Mesenchymal stem cell (in vitro differentiated cells and primary cell): ENCODE measurements at regions not wholly inside any gene's neighbourhood (a gene's known extent, or its start where the extent isn't known, plus 50 kb on each side); places are given as distances from the start of the nearest gene placed in this dataset.
"Not testable (repeated sequence)": the region's sequence is repeated elsewhere in the genome, so short reads cannot be mapped to it uniquely, and the experiment has no call there.

ENCODE experiments used
- DNase-seq: peaks from one replicate; pipeline ENCODE4 v3.0.0-alpha.2; 2013
- H2AFZ ChIP-seq: one replicate; pipeline ENCODE4 v1.6.1; 2013; ENCODE audit warnings: low read depth, mild to moderate bottlenecking, control low read depth, inconsistent platforms, low read length, moderate library complexity
- H2AK5ac ChIP-seq: 2 replicates; pipeline ENCODE4 v1.6.1; 2013; ENCODE audit warnings: low read length, moderate library complexity, mild to moderate bottlenecking, inconsistent platforms; ENCODE audit not compliant: severe bottlenecking
- H2BK120ac ChIP-seq: one replicate; pipeline ENCODE4 v1.6.1; 2013; ENCODE audit warnings: low read depth, mild to moderate bottlenecking, inconsistent platforms, low read length, moderate library complexity
- H2BK12ac ChIP-seq, 2 experiments: one replicate each; pipeline ENCODE4 v1.6.1; 2013; ENCODE audit warnings: inconsistent platforms in 2 of 2, low read length in 2 of 2, mild to moderate bottlenecking in 2 of 2, moderate library complexity in 2 of 2, control low read depth in 1 of 2
- H2BK15ac ChIP-seq: one replicate; pipeline ENCODE4 v1.6.1; 2013; ENCODE audit warnings: mild to moderate bottlenecking, low read depth, inconsistent platforms; ENCODE audit not compliant: poor library complexity, severe bottlenecking
- H2BK5ac ChIP-seq: 2 replicates; pipeline ENCODE4 v1.6.1; 2013; ENCODE audit warnings: low read depth, mild to moderate bottlenecking, low read length, control low read depth, inconsistent platforms; ENCODE audit not compliant: poor library complexity, severe bottlenecking
- H3K14ac ChIP-seq, 2 experiments: one replicate each; pipeline ENCODE4 v1.6.1; 2013; ENCODE audit warnings: inconsistent platforms in 2 of 2, low read length in 2 of 2, control low read depth in 1 of 2, mild to moderate bottlenecking in 1 of 2, moderate library complexity in 1 of 2
- H3K18ac ChIP-seq, 2 experiments: one replicate each; pipeline ENCODE4 v1.6.1; 2013; ENCODE audit warnings: inconsistent platforms in 2 of 2, low read length in 2 of 2, control low read depth in 1 of 2, low read depth in 1 of 2, mild to moderate bottlenecking in 1 of 2
- H3K23ac ChIP-seq, 2 experiments: one replicate each; pipeline ENCODE4 v1.6.1; 2013; ENCODE audit warnings: inconsistent platforms in 2 of 2, low read length in 2 of 2, mild to moderate bottlenecking in 2 of 2, moderate library complexity in 2 of 2, control low read depth in 1 of 2
- H3K27ac ChIP-seq: 2 replicates; pipeline ENCODE4 v1.5.1; 2013; ENCODE audit warnings: mild to moderate bottlenecking, moderate library complexity, low read length, control low read depth, inconsistent platforms; ENCODE audit not compliant: poor library complexity, severe bottlenecking
- H3K27me3 ChIP-seq, 2 experiments: 2 replicates each; pipeline versions ENCODE4 v1.6.1 to v1.7.0; 2013; ENCODE audit warnings: low read length in 2 of 2, mild to moderate bottlenecking in 2 of 2, moderate library complexity in 2 of 2, control low read depth in 1 of 2, inconsistent platforms in 1 of 2; ENCODE audit not compliant: control insufficient read depth in 1 of 2, insufficient read depth in 1 of 2
- H3K36me3 ChIP-seq, 2 experiments: 2 replicates each; pipeline versions ENCODE4 v1.6.1 to v1.7.0; 2013; ENCODE audit warnings: low read length in 2 of 2, control low read depth in 1 of 2, inconsistent platforms in 1 of 2, low read depth in 1 of 2, mild to moderate bottlenecking in 1 of 2; ENCODE audit not compliant: insufficient read depth in 2 of 2, control insufficient read depth in 1 of 2
- H3K4ac ChIP-seq, 2 experiments: one replicate each; pipeline ENCODE4 v1.6.1; 2013; ENCODE audit warnings: inconsistent platforms in 2 of 2, low read length in 2 of 2, mild to moderate bottlenecking in 2 of 2, moderate library complexity in 2 of 2, control low read depth in 1 of 2, low read depth in 1 of 2
- H3K4me1 ChIP-seq: 2 replicates; pipeline ENCODE4 v1.6.1; 2013; ENCODE audit warnings: low read depth, low read length, control low read depth; ENCODE audit not compliant: control insufficient read depth, insufficient read depth
- H3K4me2 ChIP-seq: 2 replicates; pipeline ENCODE4 v1.6.1; 2013; ENCODE audit warnings: low read length, mild to moderate bottlenecking, inconsistent platforms; ENCODE audit not compliant: poor library complexity, severe bottlenecking
- H3K4me3 ChIP-seq, 2 experiments: 2 replicates each; pipeline versions ENCODE4 v1.5.1 to v1.7.0; 2013; ENCODE audit warnings: low read length in 2 of 2, mild to moderate bottlenecking in 2 of 2, control low read depth in 1 of 2, low read depth in 1 of 2; ENCODE audit not compliant: insufficient read depth in 1 of 2
- H3K79me1 ChIP-seq: replicated peaks from 2 replicates; pipeline ENCODE4 v1.6.1; 2013; ENCODE audit warnings: mild to moderate bottlenecking, control low read depth, low read length, inconsistent platforms; ENCODE audit not compliant: poor library complexity, severe bottlenecking
- H3K9ac ChIP-seq: 2 replicates; pipeline ENCODE4 v1.7.0; 2013; ENCODE audit warnings: mild to moderate bottlenecking, low read length, moderate library complexity
- H3K9me3 ChIP-seq: 2 replicates; pipeline ENCODE4 v1.7.0; 2013; ENCODE audit warnings: mild to moderate bottlenecking, low read length; ENCODE audit not compliant: control insufficient read depth
- H4K8ac ChIP-seq: one replicate; pipeline ENCODE4 v1.6.1; 2013; ENCODE audit warnings: inconsistent platforms, mild to moderate bottlenecking, low read length, moderate library complexity
- H4K91ac ChIP-seq: one replicate; pipeline ENCODE4 v1.6.1; 2013; ENCODE audit warnings: mild to moderate bottlenecking, low read length, inconsistent platforms
- WGBS: methylation state at CpG from one replicate; pipeline ENCODE4 v1.1.7; 2013; ENCODE audit warnings: mixed read lengths; 5-methylcytosine and 5-hydroxymethylcytosine counted together

- H3K4me2 ChIP-seq = no peak overlapping the region
- no peak overlapping the region for H3K27ac ChIP-seq
- no peak overlapping the region for H3K23ac ChIP-seq
- no peak overlapping the region for H2BK15ac ChIP-seq
- H2AFZ ChIP-seq = no peak overlapping the region
- no peak overlapping the region for H2BK12ac ChIP-seq
- DNase-seq = no peak
- no peak overlapping the region for H3K4ac ChIP-seq
- H2BK5ac ChIP-seq = no peak overlapping the region
- H3K79me1 ChIP-seq = no peaks in the 10 kb centered on the region
- H2BK120ac ChIP-seq = no peak overlapping the region
- no peak overlapping the region for H3K9ac ChIP-seq
- 65% methylated on average over 4 of the region's 7 CpGs for WGBS
- H3K27me3 ChIP-seq = peaks cover 12 to 19% of the 10 kb centered on the region in 2 experiments
- H3K14ac ChIP-seq = no peak overlapping the region
- H3K4me3 ChIP-seq = no peak overlapping the region
- H3K9me3 ChIP-seq = no peaks in the 10 kb centered on the region
- H4K8ac ChIP-seq = no peak overlapping the region
- H3K4me1 ChIP-seq = peaks cover 7% of the 10 kb centered on the region
- H3K18ac ChIP-seq = no peak overlapping the region
- H2AK5ac ChIP-seq = no peak overlapping the region
- no peak overlapping the region for H4K91ac ChIP-seq
- no peaks in the 10 kb centered on the region for H3K36me3 ChIP-seq
These were observed 206.2 kb downstream of the RTP5 start for GRCh38 chr2:242075696-242076095.

GRCh38 chr2:242076184-242076583, 206.7 kb downstream of the RTP5 start:
- H3K4me3 ChIP-seq, DNase-seq, H4K91ac ChIP-seq, H2BK12ac ChIP-seq, H3K36me3 ChIP-seq, H2AFZ ChIP-seq, H3K4me2 ChIP-seq, H2AK5ac ChIP-seq, H4K8ac ChIP-seq, H2BK120ac ChIP-seq, H3K4ac ChIP-seq, H3K79me1 ChIP-seq, H3K27ac ChIP-seq, H3K9me3 ChIP-seq, H3K23ac ChIP-seq, H2BK5ac ChIP-seq, H3K18ac ChIP-seq, H3K9ac ChIP-seq, H3K14ac ChIP-seq, H2BK15ac ChIP-seq, H3K4me1 ChIP-seq: not testable (repeated sequence)
- peaks cover 12 to 19% of the 10 kb centered on the region in 2 experiments for H3K27me3 ChIP-seq
- WGBS = 83% methylated on average over 4 of the region's 4 CpGs

GRCh38 chr2:242078426-242078825, 208.9 kb downstream of the RTP5 start:
- not testable (repeated sequence) for H3K4ac ChIP-seq, H4K8ac ChIP-seq, H3K79me1 ChIP-seq, H3K4me2 ChIP-seq, H2BK5ac ChIP-seq, H3K9ac ChIP-seq, H2AK5ac ChIP-seq, H3K23ac ChIP-seq, H3K36me3 ChIP-seq, H3K4me1 ChIP-seq, H2BK120ac ChIP-seq, H3K14ac ChIP-seq, H3K27ac ChIP-seq, H2AFZ ChIP-seq, H3K9me3 ChIP-seq, H2BK12ac ChIP-seq, H2BK15ac ChIP-seq, H3K4me3 ChIP-seq, DNase-seq, H3K18ac ChIP-seq, H4K91ac ChIP-seq
- peaks cover 5 to 13% of the 10 kb centered on the region in 2 experiments for H3K27me3 ChIP-seq
- 54% methylated on average over 2 of the region's 3 CpGs for WGBS

- not testable (repeated sequence) for H2AK5ac ChIP-seq, H3K27ac ChIP-seq
- WGBS = 83% methylated on average over 3 of the region's 7 CpGs
These were observed 210.3 kb downstream of the RTP5 start for GRCh38 chr2:242079792-242080191.

More at GRCh38 chr2:242079792-242080191, 210.3 kb downstream of the RTP5 start:
- not testable (repeated sequence) for DNase-seq, H3K23ac ChIP-seq, H3K14ac ChIP-seq, H2BK120ac ChIP-seq, H3K9me3 ChIP-seq, H3K79me1 ChIP-seq, H2AFZ ChIP-seq, H3K4me2 ChIP-seq, H2BK12ac ChIP-seq, H4K91ac ChIP-seq, H3K36me3 ChIP-seq, H3K4me1 ChIP-seq, H2BK5ac ChIP-seq, H2BK15ac ChIP-seq, H3K18ac ChIP-seq, H3K4ac ChIP-seq, H4K8ac ChIP-seq, H3K4me3 ChIP-seq, H3K9ac ChIP-seq
- peaks cover 5 to 13% of the 10 kb centered on the region in 2 experiments for H3K27me3 ChIP-seq
